ENCODE measurements at regions not wholly inside any gene's neighbourhood (a gene's known extent, or its start where the extent isn't known, plus 50 kb on each side); places are given as distances from the start of the nearest gene placed in this dataset.

DNA sequence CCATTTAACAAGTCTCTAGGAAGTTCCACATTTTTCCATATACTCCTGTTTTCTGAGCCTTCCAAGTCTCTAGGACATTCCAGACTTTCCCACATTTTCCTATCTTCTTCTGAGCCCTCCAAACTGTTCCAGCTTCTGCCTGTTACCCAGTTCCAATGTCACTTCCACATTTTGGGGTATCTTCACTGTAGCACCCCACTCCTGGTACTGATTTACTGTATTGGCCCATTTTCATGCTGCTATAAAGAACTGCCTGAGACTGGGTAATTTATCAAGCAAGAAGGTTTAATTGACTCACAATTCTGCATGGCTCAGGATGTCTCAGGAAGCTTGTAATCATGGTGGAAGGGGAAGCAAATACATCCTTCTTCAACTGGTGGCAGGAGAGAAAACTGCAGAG is 285.0 kb downstream of the LRRIQ3 start:
- H3K27ac ChIP-seq = no peak overlapping the region
- TF ChIP-seq, protein P1, sequence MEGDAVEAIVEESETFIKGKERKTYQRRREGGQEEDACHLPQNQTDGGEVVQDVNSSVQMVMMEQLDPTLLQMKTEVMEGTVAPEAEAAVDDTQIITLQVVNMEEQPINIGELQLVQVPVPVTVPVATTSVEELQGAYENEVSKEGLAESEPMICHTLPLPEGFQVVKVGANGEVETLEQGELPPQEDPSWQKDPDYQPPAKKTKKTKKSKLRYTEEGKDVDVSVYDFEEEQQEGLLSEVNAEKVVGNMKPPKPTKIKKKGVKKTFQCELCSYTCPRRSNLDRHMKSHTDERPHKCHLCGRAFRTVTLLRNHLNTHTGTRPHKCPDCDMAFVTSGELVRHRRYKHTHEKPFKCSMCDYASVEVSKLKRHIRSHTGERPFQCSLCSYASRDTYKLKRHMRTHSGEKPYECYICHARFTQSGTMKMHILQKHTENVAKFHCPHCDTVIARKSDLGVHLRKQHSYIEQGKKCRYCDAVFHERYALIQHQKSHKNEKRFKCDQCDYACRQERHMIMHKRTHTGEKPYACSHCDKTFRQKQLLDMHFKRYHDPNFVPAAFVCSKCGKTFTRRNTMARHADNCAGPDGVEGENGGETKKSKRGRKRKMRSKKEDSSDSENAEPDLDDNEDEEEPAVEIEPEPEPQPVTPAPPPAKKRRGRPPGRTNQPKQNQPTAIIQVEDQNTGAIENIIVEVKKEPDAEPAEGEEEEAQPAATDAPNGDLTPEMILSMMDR (IDR thresholded peaks at IDR 0.05) = no peak
- no peak for TF ChIP-seq ZFX (IDR thresholded peaks at IDR 0.05; ENCODE audit: borderline replicate concordance)

- no peak overlapping the region for H3K27ac ChIP-seq
- no peak for TF ChIP-seq ZFX (IDR thresholded peaks at IDR 0.05; ENCODE audit: borderline replicate concordance)
- TF ChIP-seq, protein P1 (IDR thresholded peaks at IDR 0.05) = no peak
Observed at GRCh38 chr1:73911849-73912248, 286.1 kb downstream of the LRRIQ3 start.

DNA sequence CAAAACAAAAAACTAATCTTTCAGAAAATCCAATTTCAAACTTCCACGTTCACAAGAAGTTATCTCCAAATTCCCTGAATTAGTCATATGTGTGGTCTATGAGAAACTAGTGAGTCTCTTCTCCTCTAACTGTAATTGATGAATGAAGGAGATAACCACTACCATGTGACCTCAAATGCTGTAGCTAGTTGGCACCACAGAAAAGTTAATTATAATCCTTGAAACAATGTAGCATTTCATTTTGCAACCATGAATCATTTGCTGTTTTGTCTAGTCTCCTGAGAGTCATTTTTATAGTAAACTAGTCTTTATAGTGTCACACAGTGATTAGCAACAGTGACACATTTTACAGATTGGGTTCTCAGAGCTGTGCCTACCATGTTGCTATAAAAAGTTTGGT is 287.5 kb downstream of the LRRIQ3 start:
- TF ChIP-seq, protein P1 (IDR thresholded peaks at IDR 0.05) = no peak
- TF ChIP-seq ZFX (IDR thresholded peaks at IDR 0.05; ENCODE audit: borderline replicate concordance) = no peak
- no peak overlapping the region for H3K27ac ChIP-seq

DNA sequence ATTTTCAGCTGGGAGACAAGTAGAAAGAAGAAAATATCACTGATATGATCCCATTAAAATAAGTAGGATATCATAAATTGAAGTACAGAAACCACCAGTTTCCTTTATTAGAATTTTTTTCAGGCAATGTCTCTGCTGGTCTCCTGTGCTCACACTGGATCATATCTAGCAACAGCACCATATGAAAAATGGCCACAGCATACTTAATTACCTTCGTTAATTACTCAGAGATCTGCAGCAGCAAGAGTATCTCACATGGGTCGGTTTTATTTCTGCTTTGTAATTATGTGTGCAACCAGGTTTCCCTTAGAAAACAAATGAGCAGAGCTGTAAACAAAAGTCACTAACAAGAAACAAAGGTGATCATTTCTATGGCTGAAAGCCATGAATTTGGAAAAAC is 287.9 kb downstream of the LRRIQ3 start:
- H3K27ac ChIP-seq = no peak overlapping the region
- TF ChIP-seq, protein P1 (IDR thresholded peaks at IDR 0.05) = no peak
- TF ChIP-seq ZFX (IDR thresholded peaks at IDR 0.05; ENCODE audit: borderline replicate concordance) = no peak

- no peak overlapping the region for H3K27ac ChIP-seq
- TF ChIP-seq ZFX (IDR thresholded peaks at IDR 0.05; ENCODE audit: borderline replicate concordance) = no peak
- TF ChIP-seq, protein P1 (IDR thresholded peaks at IDR 0.05) = no peak
Observed at GRCh38 chr1:73909043-73909562, 288.9 kb downstream of the LRRIQ3 start.

DNA sequence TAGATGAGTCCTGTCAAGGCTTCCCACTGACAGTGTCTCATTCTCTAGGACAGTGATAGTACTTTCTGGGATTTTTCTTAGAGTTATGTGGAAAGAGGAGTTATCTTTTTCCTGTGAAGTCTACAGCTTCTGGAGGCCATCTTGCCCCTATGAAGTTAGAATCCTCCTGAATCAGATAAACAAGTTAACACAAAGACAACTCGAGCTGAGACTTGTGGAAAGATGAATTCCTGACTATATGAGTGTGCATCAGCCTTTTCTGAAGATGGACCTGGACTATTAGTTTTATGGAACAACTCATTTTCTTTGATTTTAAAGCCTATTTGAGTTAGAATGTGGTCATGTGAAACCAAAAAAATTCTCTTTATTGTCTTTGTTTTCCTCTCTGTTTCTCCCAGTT is 290.9 kb downstream of the LRRIQ3 start:
- no peak overlapping the region for H3K27ac ChIP-seq
- TF ChIP-seq, protein P1 (IDR thresholded peaks at IDR 0.05) = no peak
- TF ChIP-seq ZFX (IDR thresholded peaks at IDR 0.05; ENCODE audit: borderline replicate concordance) = no peak

DNA sequence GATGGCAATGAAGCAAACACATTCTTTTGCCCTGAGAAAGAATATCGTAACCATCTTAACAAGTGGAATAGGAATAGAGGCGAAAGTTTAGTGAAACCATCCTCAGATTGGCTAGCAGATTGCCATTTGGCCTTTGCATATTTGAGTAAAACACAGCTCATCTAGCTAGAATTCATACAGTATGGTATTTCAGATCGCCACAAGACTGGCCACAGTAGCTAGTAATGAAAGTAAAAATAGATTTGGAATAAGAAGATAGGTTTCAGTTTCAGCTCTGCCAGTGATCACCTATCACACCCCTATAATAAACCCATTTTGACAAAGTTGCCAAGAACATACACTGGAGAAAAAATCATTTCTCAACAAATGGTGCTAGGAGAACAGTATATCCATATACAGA is 294.9 kb downstream of the LRRIQ3 start:
- TF ChIP-seq, protein P1 (IDR thresholded peaks at IDR 0.05) = no peak
- no peak for TF ChIP-seq ZFX (IDR thresholded peaks at IDR 0.05; ENCODE audit: borderline replicate concordance)
- no peak overlapping the region for H3K27ac ChIP-seq

Data from 22Rv1 (cell line).